ENCODE measurements at regions not wholly inside any gene's neighbourhood (a gene's known extent, or its start where the extent isn't known, plus 50 kb on each side); places are given as distances from the start of the nearest gene placed in this dataset.

DNA sequence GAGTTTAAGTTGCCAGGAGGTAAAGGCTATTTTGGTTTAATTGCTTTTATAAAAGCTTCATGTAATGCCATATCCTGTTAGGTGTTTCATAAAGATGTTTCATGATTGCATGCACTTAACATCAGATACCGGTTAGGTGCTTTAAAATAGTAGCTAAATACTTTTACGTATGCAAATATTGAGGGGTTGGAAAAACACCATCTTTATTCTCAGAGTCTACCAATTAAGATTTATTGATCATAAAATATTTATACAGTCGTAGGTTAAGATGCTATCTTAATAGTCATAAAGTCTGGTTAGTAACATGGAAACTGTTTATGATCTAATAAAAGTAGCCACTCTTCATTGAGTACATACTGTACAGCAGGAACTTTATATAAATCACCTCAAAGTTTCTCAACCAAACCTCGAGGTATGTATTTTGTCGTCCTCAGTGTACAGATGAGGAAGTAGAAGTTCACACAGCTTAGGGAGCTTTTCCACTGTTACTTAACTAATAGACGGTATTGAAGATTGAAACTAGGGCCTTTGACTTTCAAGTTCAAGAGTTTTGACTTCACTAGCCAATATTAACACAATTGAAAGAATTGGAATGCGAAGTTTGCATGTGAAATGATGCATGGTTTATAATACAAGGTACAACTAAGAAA, 897.1 kb downstream of the GATA3 start:
- TF ChIP-seq EZH2 (IDR thresholded peaks at IDR 0.05; ENCODE audit: insufficient read depth, poor library complexity, severe bottlenecking): no peak
- no peak for TF ChIP-seq EZH2phosphoT487 (IDR thresholded peaks at IDR 0.05; ENCODE audit: insufficient read depth, low read depth)
